ENCODE measurements at regions not wholly inside any gene's neighbourhood (a gene's known extent, or its start where the extent isn't known, plus 50 kb on each side); places are given as distances from the start of the nearest gene placed in this dataset.

- no peak for DNase-seq (ENCODE audit: low read depth in 3 of 3, low spot score in 2 of 3)
These were observed 472.4 kb upstream of the PRMT6 start for GRCh38 chr1:106584107-106584506.

GRCh38 chr1:106584676-106585075 is 471.8 kb upstream of the PRMT6 start:
- no peak for DNase-seq (ENCODE audit: low read depth in 3 of 3, low spot score in 2 of 3)

GRCh38 chr1:106600626-106601025 is 455.8 kb upstream of the PRMT6 start:
- no peak for DNase-seq (ENCODE audit: low read depth in 3 of 3, low spot score in 2 of 3)

DNA sequence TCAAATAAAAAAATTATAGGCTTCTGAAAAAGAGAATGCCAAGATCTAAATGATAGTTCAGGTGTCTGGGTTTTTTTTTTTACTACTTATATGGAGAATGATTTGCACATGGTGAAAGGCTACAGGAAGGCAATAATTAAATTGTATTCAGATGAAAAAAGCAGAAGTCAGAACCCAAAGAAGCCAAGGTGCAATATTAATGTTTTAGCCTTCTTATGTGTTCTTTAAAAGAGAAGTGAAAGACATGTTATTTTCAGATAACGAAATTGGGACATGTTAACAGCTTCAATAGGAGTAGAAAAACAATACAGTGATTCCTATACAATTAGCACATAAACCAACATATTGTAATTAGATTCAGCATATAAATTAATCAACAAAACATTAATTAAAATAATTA is 452.9 kb upstream of the PRMT6 start:
- no peak for DNase-seq (ENCODE audit: low read depth in 3 of 3, low spot score in 2 of 3)

DNA sequence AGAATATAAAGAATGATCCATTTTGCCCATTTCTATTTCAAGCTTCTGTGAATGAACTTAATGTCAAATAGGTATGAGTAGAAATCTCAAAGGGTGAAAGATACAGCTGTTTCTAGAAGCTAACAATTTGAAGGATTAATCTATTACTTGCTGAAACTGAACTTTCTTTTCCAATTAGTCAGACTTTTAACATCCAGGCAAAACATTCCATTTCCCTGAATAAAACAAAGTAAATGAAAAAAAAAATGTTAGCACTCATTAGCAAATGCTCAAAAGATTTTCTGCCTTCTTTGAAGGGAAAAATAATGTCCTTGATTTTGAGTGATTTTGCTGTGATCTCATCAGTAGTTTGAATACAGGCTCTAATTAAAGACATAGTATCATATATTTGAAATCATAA is 447.6 kb upstream of the PRMT6 start:
- DNase-seq (ENCODE audit: low read depth in 3 of 3, low spot score in 2 of 3), result no peak

DNA sequence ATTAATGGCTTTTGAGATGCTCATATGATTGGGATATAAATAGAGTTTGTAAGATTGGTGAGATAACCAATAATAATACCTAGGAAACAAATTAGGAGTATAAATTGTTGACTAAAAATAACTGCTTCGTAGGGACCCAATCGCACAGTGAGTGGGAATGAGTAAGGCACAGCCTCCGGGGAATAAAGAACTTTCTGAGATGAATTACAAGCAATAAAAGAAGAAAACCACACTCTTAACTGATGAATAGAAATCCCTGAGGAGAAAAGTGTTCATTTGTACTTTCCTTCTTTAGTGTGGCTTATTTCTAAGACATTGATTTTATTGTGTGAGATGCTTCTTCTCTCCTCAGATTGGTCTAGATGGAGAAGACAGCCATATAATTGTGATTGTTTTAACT is 443.4 kb upstream of the PRMT6 start:
- DNase-seq (ENCODE audit: low read depth in 3 of 3, low spot score in 2 of 3), result no peak

GRCh38 chr1:106613861-106614260 is 442.6 kb upstream of the PRMT6 start:
- DNase-seq (ENCODE audit: low read depth in 3 of 3, low spot score in 2 of 3), result no peak

DNA sequence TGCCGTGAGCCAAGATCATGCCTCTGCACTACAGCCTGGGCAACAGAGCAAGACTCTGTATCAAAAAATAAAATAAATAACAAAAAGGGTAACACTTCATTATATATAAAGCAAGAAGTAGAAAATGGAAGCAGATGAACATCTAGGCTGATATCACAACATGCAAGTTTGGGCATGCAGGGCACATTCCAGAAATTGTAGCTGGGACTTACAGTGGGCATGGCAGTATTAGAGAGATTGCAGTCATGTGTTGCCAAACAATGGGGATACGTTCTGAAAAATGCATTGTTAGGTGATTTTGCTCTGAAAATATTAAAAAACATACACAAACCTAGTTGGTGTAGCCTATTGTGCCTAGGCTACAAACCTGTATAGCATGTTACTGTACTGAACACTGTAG is 441.0 kb upstream of the PRMT6 start:
- DNase-seq (ENCODE audit: low read depth in 3 of 3, low spot score in 2 of 3), result no peak

DNA sequence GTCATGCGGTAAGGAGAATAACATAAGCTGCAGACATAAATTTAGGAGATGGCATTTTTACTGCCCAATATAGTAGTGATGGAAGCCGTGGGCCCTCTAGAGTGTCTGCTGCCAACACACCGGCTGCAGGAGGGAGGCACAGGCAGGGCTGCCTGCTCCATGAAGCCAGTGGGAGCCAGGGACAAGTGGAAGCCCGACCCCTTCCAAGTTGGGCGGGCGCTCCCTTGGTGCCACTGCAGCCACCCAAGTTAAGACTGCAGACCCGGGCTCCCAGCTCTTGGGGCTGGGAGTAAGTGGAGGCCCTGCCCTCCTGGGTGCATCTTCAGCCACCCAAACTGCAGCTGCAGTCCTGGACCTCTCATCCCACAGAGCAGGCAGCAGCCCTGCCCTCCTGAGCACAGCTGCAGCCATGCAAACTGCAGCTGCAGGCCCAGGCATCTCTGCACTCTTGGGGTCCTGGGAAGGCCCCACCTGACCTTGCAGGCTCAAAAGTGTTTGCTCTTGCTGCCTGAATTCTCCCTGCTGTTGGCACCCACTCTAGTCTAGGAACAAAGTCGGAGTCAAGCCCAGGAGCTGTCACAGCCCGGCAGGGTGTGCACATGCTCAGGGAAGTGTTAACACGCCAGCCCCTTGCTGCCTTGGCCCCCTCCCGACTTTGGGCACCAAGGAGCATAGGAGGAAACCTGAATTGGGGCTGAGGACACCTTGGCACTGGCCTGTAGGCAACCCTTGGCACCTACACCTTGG is 437.2 kb upstream of the PRMT6 start:
- no peak for DNase-seq (ENCODE audit: low read depth in 3 of 3, low spot score in 2 of 3)

DNA sequence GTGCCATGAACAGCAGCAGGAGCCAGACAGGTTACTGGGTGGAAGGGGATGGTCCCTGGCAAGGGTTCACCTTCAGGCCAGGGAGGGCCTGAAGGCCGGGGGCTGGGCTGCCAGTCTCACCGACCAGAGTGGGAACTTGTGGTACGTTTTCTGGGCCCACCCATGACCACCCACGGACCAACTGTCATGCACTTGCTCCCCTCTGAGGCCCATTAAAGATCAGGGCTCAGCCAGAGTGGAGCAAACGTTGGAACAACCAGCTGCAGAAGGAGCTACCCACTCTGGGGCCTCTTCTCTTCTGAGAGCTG is 436.7 kb upstream of the PRMT6 start:
- no peak for DNase-seq (ENCODE audit: low read depth in 3 of 3, low spot score in 2 of 3)

DNA sequence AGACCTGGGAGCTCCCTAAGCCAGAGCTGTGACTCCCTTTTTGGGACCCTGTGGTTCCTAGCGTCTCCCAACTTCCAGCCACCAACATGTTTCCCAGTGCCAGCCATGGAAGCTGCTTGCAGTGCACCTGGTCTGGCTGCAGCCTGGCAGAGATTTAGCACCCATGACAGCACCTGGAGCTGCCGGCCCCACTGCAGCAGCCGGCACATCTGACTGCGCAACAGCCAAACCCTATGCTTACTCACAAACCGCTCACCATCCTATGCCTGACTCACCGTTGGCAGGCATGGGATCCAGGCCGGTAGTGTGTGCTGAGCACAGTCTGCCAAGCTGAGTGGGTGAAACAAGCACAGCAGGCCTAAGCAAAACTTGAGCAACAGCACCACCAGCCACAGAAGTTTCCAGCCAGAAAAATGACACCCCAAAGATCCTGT is 435.9 kb upstream of the PRMT6 start:
- DNase-seq (ENCODE audit: low read depth in 3 of 3, low spot score in 2 of 3), result no peak

DNA sequence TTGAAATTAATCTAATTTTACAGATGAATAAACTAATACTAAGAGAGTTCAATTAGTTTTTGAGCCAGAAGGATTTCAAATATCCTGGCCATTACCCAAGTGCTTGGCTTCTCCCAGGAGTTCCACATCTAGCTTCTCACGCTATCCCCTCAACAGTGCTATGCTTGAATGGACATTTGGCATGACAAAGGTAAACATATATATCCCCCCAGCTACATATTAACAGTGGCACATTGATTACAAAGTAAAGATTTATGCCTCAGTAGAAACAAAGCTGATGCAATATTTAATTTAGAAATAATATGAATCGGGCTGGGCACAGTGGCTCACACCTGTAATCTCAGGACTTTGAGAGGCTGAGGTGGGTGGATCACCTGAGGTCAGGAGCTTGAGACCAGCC is 434.6 kb upstream of the PRMT6 start:
- no peak for DNase-seq (ENCODE audit: low read depth in 3 of 3, low spot score in 2 of 3)

GRCh38 chr1:106637566-106637965 is 418.9 kb upstream of the PRMT6 start:
- no peak for DNase-seq (ENCODE audit: low read depth in 3 of 3, low spot score in 2 of 3)

GRCh38 chr1:106646261-106646784 is 410.2 kb upstream of the PRMT6 start:
- DNase-seq (ENCODE audit: low read depth in 3 of 3, low spot score in 2 of 3), result no peak

DNA sequence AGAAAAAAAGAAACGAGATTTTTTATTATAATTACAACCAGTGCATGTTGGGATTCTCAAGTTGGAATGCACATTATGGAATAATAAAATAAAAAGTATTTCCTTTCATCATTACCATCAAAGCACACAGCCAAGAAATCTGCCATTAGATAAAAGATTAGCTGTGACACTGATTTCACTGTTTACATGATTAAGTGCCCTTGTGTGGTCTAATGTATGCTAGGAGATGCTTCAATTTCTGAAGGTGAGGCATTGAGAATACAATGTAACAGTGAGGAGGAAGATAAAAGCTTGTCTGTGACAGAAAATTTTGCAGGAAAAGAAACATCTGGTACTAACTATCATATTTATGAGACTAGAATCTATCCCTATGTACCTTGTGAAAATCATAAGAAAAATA is 409.7 kb upstream of the PRMT6 start:
- no peak for DNase-seq (ENCODE audit: low read depth in 3 of 3, low spot score in 2 of 3)

DNA sequence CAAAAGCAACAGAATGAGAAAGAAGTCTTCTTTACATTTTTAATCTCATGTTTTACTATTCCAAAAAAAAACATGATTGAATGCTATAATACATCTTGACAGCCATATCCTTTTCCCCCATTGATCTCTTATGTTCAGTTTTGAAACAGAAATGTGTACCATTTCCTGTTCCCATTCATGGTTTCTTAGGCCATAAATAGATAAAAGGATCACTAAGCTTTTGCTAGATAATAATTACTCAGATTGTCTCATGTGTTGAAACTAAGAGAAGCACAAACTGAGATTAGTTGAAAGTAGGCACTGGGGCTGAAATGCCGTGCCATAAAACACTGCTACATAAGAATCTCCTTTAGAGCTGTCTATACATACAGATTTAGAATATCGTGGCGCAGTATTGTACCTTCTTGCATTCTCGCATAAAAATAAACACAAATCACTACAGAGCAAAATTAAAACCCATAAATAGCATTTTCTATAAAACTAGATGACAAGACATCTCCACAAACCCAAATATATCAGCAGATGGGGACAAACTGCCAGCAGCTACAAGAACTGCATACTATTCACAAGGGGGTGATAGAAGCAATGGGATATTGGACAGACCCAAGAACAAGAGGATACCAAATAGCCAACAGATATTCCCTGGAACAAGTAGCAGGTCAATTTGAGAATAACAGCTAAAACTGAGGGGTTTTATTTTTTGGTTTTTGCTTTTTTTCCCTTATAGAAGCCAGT is 405.3 kb upstream of the PRMT6 start:
- no peak for DNase-seq (ENCODE audit: low read depth in 3 of 3, low spot score in 2 of 3)

DNA sequence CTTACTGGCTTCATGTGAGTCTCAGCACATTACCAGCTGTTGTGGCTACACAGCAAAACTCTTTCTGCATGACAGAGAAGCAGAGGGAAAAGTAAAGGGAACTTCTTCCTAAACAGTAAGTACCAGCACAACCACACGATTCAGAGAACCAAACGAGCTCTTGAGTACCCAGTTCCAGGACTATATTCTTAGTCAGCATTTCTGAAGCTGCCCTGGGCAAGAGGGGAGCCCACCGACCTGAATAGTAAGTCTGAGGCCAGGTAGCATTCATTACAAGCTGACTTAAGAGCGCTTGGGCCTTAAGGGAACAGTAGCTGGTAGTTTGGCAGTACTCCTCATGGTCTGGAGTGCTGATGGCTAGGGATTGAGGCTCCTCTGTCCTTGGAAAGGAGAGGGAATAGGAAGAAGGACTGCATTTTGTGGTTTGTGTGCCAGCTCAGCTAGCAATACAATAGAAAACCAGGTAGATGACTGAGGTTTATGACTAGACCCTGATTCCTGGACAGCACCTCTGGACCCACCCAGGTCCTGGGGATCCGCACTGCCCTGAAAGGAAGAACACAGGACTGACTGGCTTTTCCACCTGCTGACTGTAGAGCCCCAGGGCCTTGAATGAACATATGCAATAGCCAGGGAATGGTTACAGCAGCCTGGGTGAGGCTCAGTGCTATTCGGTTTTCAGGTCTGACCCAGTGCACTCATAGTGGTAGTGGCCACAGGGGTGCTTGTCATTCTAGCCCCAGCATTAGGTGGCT is 396.8 kb upstream of the PRMT6 start:
- DNase-seq (ENCODE audit: low read depth in 3 of 3, low spot score in 2 of 3), result no peak

DNA sequence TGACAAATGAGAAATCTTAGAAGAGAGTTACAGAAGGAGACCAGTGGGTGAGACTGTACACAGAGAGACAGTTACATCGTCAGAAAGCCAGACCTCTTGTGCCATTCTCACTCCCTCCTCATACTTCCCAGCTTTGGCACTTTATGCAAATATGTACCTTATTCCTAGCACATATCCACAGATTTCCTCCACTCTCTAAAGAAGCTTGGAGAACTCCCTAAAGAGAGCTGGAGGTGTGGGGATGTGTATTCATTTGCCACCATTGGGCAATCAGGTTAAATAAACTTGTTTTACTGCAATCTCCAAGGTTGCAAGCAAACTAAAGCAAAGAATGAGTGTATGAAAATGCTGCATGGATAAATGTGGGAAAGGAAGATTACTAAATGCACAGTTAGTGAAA is 380.9 kb upstream of the PRMT6 start:
- no peak for DNase-seq (ENCODE audit: low read depth in 3 of 3, low spot score in 2 of 3)

DNA sequence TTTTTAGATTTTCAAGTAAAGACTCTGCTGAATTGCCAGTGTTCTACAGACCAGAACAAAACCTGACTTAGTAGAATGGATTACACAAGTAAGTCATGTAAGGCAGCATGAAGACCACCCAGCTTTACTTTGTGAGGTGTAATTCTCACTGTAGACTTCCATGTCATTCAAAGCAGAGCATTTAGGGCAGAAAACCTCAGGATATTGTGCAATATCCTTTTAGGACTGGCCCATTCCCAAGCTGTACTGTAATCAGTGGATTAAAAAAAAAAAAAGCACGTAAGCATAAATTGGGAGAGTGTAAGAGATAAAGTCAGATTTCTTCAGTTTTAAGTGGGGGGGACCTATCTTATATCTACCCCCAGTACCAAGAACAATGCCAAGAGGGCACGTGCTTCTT is 380.5 kb upstream of the PRMT6 start:
- no peak for DNase-seq (ENCODE audit: low read depth in 3 of 3, low spot score in 2 of 3)

DNA sequence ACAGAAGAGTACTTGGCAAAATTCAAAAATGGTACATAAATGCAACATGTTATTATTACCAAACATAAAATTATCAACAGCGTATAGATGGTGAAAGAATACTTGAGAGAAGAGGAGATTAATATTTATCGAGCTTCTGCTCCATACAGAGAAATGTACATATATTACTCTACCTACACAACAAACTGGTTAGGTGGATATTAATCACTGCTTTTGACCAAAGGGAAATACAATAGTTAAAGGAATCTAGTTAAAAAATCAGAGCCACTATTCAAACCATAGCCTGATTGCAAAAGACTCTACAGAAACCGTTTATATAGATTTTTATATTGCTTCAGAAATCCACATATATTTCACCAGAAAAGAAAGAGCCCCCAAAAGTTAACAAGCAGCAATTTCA is 379.3 kb upstream of the PRMT6 start:
- DNase-seq (ENCODE audit: low read depth in 3 of 3, low spot score in 2 of 3), result no peak

- no peak for DNase-seq (ENCODE audit: low read depth in 3 of 3, low spot score in 2 of 3)
These were observed 378.8 kb upstream of the PRMT6 start for GRCh38 chr1:106677721-106678120.

Data from right renal cortex interstitium (tissue), 3 donors.